ENCODE measurements at regions not wholly inside any gene's neighbourhood (a gene's known extent, or its start where the extent isn't known, plus 50 kb on each side); places are given as distances from the start of the nearest gene placed in this dataset.

DNA sequence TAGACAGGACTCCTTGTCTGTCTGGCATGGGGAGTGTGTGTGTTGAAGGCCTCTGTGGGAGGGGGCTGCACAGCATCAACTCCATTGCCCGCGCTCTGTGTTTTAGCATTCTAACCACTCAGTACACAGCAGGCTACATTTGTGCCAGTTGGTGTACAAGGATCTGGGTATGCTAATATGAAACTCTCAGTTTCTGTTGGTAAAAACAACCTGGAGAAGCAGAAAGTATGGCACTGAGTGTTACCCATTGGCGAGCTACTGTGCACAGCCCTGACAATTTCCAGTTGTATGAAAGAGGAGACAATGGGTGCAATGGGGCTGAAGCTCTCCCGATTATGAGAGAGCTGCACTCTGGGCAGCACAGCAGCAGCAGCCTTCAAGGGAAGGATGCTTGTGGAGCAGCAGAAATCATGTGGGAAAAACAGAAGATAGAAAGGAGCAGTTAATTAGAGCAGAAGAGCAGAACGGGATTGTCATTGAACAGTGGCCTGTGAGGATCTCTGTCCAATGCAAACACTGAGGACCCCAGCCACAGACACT lies 443.6 kb downstream of the CBLN2 start:
- Histone ChIP-seq H3K9me3 (replicated peaks; ENCODE audit: insufficient read depth, low read length) (no peaks in the 10 kb centered on the region), H2AFZ (ENCODE audit: low read length) (0 out of 2 replicates have a peak overlapping the region, but pooled peaks have one; percentile 32), H3K4me1 (ENCODE audit: low read length) (peaks cover 10% of the 10 kb centered on the region)

DNA sequence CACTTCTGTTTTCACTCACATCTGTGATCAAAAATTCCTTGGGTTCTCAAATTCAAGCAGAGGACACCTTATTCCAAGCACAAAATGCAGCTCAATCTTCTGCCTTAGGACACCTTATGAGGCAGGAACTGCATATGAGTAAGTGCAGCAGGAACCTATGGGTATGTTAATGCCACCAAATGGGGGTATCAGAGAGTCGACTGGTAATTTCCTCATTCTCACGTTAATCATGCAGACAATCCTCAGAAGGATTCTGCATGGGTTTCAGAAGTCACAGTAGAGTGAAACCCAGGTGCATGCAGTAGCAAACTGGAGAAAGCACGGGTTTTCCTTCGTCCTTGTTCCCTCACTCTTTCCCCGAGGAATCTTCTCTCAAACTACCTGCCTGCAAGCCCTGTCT lies 452.8 kb downstream of the CBLN2 start:
- Histone ChIP-seq H3K27ac (ENCODE audit: low read length) (peak overlapping the region; percentile 28; the same call in 1 of the 2 replicates), H2AFZ (ENCODE audit: low read length) (peak overlapping the region; percentile 52; the same call in 1 of the 2 replicates), H3K9ac (ENCODE audit: low read length) (no peak overlapping the region), H3K27me3 (replicated peaks; ENCODE audit: insufficient read depth, low read length) (no peaks in the 10 kb centered on the region), H4K20me1 (ENCODE audit: insufficient read depth, low read length) (no peaks in the 10 kb centered on the region), H3K9me3 (replicated peaks; ENCODE audit: insufficient read depth, low read length) (no peaks in the 10 kb centered on the region), H3K4me2 (ENCODE audit: low read depth, low read length) (peak overlapping the region; percentile 35), H3F3A (ENCODE audit: insufficient read depth, low read length) (peaks cover 7% of the 10 kb centered on the region; the same call in 1 of the 2 replicates), H3K9me2 (replicated peaks; ENCODE audit: insufficient read depth, low read length) (no peaks in the 10 kb centered on the region), H3K79me2 (ENCODE audit: low read length) (no peaks in the 10 kb centered on the region), H3K4me3 (ENCODE audit: low read length) (peak overlapping the region; percentile 0; the same call in 1 of the 2 replicates), H3K36me3 (replicated peaks; ENCODE audit: insufficient read depth, low read length) (no peaks in the 10 kb centered on the region), H3K4me1 (ENCODE audit: low read length) (peaks cover 13% of the 10 kb centered on the region)
- peak; percentile 67 for DNase-seq
- no peak for TF ChIP-seq EZH2phosphoT487 (IDR thresholded peaks at IDR 0.05; ENCODE audit: low read length)
- TF ChIP-seq, protein P1, sequence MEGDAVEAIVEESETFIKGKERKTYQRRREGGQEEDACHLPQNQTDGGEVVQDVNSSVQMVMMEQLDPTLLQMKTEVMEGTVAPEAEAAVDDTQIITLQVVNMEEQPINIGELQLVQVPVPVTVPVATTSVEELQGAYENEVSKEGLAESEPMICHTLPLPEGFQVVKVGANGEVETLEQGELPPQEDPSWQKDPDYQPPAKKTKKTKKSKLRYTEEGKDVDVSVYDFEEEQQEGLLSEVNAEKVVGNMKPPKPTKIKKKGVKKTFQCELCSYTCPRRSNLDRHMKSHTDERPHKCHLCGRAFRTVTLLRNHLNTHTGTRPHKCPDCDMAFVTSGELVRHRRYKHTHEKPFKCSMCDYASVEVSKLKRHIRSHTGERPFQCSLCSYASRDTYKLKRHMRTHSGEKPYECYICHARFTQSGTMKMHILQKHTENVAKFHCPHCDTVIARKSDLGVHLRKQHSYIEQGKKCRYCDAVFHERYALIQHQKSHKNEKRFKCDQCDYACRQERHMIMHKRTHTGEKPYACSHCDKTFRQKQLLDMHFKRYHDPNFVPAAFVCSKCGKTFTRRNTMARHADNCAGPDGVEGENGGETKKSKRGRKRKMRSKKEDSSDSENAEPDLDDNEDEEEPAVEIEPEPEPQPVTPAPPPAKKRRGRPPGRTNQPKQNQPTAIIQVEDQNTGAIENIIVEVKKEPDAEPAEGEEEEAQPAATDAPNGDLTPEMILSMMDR (IDR thresholded peaks at IDR 0.05; ENCODE audit: low read length) = no peak; the same call in 1 of the 2 replicates
- TF ChIP-seq EZH2 (optimal IDR thresholded peaks at IDR 0.05; ENCODE audit: low read depth, low read length) = no peak

More for the DNA sequence above, 443.6 kb downstream of the CBLN2 start:
- no peaks in the 10 kb centered on the region for H3K79me2 ChIP-seq (ENCODE audit: low read length)
- H3K9ac ChIP-seq (ENCODE audit: low read length) = no peak overlapping the region
- H3K27me3 ChIP-seq (replicated peaks; ENCODE audit: insufficient read depth, low read length) = no peaks in the 10 kb centered on the region
- H3K9me2 ChIP-seq (replicated peaks; ENCODE audit: insufficient read depth, low read length) = no peaks in the 10 kb centered on the region
- TF ChIP-seq, protein P1 (IDR thresholded peaks at IDR 0.05; ENCODE audit: low read length) = no peak
- TF ChIP-seq EZH2 (optimal IDR thresholded peaks at IDR 0.05; ENCODE audit: low read depth, low read length) (no peak), EZH2phosphoT487 (IDR thresholded peaks at IDR 0.05; ENCODE audit: low read length) (no peak)
- H3K36me3 ChIP-seq (replicated peaks; ENCODE audit: insufficient read depth, low read length) = no peaks in the 10 kb centered on the region
- no peaks in the 10 kb centered on the region for H3F3A ChIP-seq (ENCODE audit: insufficient read depth, low read length)
- no peak overlapping the region for H3K4me3 ChIP-seq (ENCODE audit: low read length)
- DNase-seq = no peak
- no peaks in the 10 kb centered on the region for H4K20me1 ChIP-seq (ENCODE audit: insufficient read depth, low read length)
- no peak overlapping the region for H3K4me2 ChIP-seq (ENCODE audit: low read depth, low read length)
- no peak overlapping the region for H3K27ac ChIP-seq (ENCODE audit: low read length)

DNA sequence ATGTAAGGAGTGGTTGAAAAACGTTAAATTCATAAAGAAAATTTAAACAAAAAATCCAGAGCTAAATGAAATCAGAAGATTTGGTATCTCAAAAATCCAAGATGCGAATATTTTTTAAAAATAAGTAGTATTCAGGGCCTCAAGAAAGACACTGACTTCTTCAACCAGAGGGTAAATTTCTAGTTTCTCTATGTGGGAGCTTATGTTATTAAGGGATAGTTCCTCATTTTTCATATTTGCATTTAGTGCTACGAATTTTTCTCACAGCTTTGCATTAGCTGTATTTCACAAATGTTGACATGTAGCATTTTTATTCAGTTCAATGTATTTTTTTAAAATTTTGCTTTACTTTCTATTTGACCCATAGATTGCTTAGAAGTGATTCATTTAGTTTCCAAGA lies 454.7 kb downstream of the CBLN2 start:
- no peak for DNase-seq
- no peak overlapping the region for H3K27ac ChIP-seq (ENCODE audit: low read length)
- H2AFZ ChIP-seq (ENCODE audit: low read length) = no peak overlapping the region
- peaks cover 13% of the 10 kb centered on the region for H3K4me1 ChIP-seq (ENCODE audit: low read length)
- TF ChIP-seq EZH2phosphoT487 (IDR thresholded peaks at IDR 0.05; ENCODE audit: low read length) (no peak), EZH2 (optimal IDR thresholded peaks at IDR 0.05; ENCODE audit: low read depth, low read length) (no peak)
- TF ChIP-seq, protein P1 (IDR thresholded peaks at IDR 0.05; ENCODE audit: low read length) = no peak
- no peaks in the 10 kb centered on the region for H3K27me3 ChIP-seq (replicated peaks; ENCODE audit: insufficient read depth, low read length)
- H3K9me3 ChIP-seq (replicated peaks; ENCODE audit: insufficient read depth, low read length) = no peaks in the 10 kb centered on the region
- H3K9me2 ChIP-seq (replicated peaks; ENCODE audit: insufficient read depth, low read length) = no peaks in the 10 kb centered on the region
- H3K36me3 ChIP-seq (replicated peaks; ENCODE audit: insufficient read depth, low read length) = no peaks in the 10 kb centered on the region
- H4K20me1 ChIP-seq (ENCODE audit: insufficient read depth, low read length) = no peaks in the 10 kb centered on the region
- H3K9ac ChIP-seq (ENCODE audit: low read length) = no peak overlapping the region
- peaks cover 7% of the 10 kb centered on the region; the same call in 1 of the 2 replicates for H3F3A ChIP-seq (ENCODE audit: insufficient read depth, low read length)
- H3K4me3 ChIP-seq (ENCODE audit: low read length) = no peak overlapping the region
- no peaks in the 10 kb centered on the region for H3K79me2 ChIP-seq (ENCODE audit: low read length)
- H3K4me2 ChIP-seq (ENCODE audit: low read depth, low read length) = no peak overlapping the region
